Left renal cortex interstitium (tissue), 4 donors: ENCODE measurements at regions not wholly inside any gene's neighbourhood (a gene's known extent, or its start where the extent isn't known, plus 50 kb on each side); places are given as distances from the start of the nearest gene placed in this dataset.

ENCODE experiments used
- DNase-seq, 4 donors: peaks; one replicate each; pipeline ENCODE4 v3.0.0-alpha.2; 2013; ENCODE audit warnings: low read depth in 4 of 4, low spot score in 2 of 4, missing footprints in 1 of 4

DNA sequence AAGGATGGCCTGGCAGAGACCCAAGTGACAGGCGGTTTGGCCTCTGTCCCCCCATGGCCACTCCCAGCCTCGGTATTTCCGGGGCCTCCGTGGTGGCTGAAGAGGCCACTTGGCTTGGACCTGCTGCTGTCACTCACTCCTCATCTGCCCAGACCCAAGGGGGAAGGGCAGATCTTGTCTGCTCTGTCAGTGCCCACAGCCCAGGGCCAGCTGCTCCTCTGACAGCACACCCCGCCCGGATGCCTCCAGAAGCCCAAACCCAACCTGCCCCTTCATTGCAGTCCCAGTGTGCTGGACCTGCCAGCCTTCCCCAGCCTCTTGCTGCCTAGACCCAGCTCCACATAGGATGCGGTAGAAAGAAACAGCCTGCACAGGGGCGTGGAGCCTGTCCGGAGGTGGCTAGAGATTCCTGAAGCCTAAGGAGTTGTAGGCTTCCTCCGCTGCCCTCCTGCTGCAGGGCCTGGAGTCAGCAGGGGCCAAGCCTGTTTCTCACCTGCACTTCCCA, 52.0 kb downstream of the MAGEF1 start:
- DNase-seq, result no peak

DNA sequence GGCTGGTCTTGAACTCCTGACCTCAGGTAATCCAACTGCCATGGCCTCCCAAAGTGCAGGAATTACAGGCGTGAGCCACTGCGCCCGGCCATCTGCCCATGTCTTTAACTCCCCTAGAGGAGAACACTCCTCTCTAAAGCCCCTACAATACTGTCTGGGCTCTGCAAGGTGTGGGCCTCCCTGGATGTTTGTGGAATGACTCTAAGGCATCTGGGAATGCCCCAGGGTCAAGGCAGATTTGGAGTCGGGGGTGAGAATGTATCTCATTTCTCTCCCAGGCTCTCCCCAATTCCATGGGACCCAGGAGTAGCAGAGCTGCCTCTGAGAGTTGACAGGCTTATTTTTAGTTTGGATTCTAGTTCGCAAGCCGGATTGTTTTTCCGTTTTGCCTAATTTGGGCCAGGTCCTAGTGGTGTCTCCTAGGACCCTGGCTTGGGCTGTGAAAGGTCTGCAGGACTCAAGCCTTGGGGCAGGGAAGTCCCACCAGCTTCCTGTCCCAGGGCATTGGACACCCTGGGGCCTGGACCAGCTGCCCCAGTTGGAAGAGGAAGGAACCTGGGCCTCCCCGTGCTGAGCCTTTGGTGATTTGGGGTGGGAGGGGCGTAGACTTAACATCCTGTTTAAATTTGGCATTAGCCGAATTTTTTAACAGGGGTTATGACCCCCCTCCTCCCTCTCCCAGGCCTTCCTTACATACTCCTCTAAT, 53.5 kb downstream of the MAGEF1 start:
- no peak for DNase-seq

DNA sequence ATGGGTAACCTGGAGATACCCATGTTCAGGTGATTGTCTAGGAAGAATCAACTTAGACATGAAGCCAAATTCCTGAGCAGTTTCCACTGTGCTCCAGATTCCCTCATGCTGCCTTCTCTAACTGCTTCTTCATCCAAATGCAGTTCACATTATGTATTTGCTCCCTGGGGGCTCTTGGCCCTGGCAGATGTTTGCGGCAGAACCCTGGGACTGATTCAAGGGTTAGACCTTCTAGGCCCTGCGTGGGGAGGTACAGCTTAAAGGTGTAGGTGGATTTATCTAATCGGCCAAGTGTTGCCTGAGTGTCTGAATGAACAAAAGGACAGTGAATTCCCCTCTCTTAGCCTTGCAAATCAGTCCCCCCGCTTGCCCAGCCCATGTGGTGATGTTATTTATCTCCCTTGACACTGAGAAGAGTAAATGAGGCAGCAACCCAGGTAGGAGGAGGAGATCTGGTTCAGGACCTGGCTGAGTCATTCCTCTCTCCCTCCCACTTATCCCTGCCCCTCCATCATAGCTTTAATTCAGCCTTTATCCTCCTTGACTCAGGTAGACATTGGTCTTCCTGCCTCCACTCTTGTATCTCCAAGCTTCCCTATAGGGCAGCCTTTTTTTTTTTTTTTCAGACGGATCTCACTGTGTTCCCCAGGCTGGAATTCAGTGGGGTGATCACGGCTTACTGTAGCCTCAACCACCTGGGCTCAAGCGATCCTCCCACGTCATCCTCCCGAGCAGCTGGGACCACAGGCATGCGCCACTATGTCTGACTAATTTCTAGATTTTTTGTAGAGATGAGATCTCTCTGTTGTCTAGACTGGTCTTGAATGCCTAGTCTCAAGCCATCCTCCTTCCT, 54.8 kb downstream of the MAGEF1 start:
- DNase-seq, result no peak

DNA sequence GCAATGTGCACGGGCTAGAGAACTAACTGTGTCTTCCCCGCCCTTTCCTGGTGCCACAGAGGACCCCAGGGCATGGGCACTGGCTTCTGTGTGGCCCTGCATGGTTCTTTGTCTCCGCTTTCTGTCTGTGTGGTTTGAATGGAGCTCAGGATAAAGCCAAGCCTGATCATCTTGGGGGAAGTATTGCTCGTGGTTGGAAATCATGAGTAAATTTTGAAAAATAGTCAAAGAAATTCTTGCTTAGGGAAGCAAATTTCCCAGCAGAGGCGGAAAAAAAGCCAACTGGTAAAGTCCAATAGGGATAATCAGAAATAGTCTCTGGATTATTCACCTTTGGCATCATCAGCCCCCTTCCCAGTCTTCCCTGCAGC, 55.4 kb downstream of the MAGEF1 start:
- DNase-seq, result no peak

DNA sequence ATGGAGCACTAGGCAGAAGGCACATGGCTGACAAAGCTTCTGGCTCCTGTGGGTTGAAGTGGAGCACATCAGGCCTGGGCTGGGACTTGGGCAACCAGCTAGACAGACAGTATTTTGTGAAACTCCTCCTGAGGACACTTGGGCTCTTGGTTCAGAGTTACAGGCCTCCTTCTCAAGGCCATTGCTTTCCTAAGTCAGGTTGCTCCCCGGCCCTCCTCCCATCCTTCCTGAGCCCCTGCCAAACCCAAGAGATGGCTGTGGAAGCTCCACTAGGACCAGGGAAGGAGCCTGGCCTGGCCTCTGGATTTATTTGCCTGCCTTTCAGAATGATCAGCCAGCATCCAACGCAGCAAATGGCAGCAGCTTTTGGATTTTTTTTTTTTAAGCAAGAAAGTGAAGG, 56.3 kb downstream of the MAGEF1 start:
- DNase-seq, result no peak

DNA sequence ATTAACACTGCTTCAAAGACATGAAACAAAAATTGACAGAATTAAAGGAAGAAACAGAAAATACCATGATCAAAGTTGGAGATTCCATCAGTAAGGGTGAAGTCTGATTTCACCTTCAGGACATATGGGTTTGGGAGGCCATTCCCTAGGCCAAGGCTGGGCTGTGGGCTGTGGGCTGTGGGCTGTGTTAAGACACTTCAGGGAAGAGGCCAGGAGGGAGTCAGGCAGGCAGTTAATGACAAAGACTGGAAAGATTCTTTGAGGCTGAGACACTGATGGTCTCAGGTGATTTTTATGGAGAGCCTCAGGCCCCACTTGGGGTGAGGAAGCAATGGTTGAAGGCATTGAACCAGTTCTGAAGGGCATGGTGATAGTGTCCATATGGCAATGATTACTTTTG, 57.5 kb downstream of the MAGEF1 start:
- no peak for DNase-seq

- DNase-seq, result no peak
Observed at GRCh38 chr3:184652465-184652864, 59.4 kb downstream of the MAGEF1 start.

DNA sequence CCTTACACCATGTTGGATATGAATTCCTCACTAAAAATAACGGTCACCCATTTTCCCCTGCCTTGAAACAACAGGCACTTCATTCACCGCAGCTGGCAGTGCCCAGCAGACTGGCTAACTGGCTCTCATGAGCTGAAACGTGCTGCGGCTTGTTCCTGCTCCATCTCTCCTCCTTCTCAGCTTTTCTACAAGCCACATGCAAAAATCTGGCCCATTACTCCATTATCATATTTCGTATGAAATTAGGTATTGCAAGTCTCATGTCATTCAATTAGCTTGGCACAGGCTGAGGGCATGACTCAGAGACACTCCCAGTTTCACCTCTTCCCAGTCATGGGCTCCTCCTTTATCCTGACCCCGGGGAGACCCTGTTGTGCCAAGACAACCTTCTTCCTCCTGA, 60.0 kb downstream of the MAGEF1 start:
- no peak for DNase-seq

- DNase-seq, result peak in 2 of 4 donors; percentile 69 to 76
Observed at GRCh38 chr3:184648636-184649035, 63.2 kb downstream of the MAGEF1 start.

DNA sequence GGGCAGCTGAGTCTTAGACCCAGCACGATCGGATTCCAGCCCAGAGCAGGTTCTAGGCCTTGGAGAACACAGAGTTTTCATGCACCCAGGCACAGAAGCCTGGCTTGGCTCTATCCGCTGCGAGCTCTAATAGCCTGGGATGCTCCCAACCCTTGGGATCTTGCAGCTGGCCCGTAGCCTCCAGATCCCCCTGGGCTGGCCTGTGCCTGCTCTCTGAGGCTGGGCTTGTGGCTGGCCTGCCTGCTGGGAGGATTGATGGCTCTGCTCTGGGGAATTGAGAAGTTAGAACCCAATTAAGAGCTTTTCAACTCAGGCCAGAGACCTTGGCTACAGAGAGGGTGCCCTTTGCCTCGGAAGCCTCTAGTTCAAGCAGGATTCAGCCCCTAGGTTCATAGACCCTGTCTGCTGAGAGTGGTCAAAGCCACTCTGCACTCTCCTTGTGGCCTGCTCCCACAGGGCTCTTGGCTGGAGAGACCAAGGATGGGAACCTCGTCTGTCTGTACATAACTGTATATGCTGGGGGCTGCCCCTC, 64.4 kb downstream of the MAGEF1 start:
- DNase-seq, result no peak

GRCh38 chr3:184645336-184645735, 66.5 kb downstream of the MAGEF1 start:
- DNase-seq, result no peak

DNA sequence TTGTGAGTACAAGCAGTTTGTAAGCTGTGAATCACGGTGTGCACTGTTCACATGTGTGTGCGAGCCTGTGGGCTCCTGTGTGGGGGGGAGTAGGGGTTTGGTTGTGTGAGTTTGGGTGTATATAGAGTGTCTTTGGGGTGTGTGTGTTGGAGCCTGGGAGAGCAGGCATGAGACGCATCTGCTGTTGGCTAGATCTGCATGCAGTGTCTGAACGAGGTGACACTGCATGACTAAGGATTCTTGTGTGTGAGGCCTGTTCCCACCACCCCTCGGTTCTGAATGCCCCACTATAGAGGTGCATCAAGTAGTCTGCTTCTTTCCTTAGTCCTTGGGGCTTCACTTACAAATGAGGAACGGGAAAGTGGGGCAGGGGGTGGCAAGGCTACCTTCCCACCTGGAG, 68.4 kb downstream of the MAGEF1 start:
- no peak for DNase-seq

DNA sequence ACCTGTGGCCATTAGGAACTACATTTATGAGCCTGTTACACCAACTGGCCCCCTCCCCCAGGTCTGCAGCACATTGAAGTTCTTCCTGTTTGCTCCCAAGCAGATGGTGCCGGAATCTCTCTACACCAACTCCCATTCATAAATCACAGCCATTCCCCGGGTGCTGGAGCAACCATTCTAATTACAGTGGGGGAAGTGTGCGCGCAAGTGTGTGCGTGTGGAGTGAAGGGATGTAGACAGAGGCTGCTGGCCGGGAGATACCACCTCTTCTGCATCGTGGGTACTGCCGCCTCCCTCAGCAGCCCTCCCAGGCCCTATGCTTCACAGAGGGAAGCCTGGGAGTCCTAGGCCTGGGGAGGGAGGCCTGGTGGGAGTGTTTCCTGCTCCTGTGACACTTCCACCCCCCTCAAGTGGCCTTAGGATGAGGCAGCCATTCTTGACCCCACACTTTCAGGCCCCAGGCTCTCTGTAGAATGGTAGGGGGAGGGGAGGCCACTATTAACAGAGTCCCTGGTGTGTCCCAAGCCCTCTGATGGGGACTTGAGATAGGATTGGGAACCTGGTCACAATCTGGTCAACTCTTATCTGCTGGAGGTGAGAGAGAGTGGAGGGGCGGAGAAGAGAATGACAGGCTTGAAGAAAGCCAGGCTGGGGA, 69.1 kb downstream of the MAGEF1 start:
- DNase-seq, result peak in 2 of 4 donors; percentile 74 to 78

GRCh38 chr3:184641430-184641829, 70.4 kb downstream of the MAGEF1 start:
- no peak for DNase-seq

DNA sequence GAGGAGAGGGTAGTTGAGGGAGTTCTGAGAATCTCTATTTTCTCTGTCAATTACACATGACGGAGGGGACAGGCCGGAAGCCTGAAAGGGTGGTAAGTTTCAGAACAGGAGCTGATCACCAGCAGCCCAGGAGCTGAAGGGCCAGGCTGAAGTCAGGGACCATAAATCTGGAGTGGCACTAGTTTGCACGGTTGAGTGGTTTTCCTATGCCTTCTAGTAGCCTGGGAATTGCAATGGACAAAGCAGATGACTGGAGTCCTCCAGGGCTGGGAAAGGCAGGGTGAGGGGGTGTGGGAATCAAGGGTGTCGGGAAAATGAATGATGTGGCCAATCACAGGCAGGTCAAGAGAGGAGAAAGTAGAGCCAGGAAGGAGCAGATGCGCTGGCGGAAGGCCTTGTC, 72.5 kb downstream of the MAGEF1 start:
- DNase-seq, result peak in 3 of 4 donors; percentile 62 to 75 (median 72)

- DNase-seq, result no peak
Observed at GRCh38 chr3:184637705-184638104, 74.2 kb downstream of the MAGEF1 start.

DNA sequence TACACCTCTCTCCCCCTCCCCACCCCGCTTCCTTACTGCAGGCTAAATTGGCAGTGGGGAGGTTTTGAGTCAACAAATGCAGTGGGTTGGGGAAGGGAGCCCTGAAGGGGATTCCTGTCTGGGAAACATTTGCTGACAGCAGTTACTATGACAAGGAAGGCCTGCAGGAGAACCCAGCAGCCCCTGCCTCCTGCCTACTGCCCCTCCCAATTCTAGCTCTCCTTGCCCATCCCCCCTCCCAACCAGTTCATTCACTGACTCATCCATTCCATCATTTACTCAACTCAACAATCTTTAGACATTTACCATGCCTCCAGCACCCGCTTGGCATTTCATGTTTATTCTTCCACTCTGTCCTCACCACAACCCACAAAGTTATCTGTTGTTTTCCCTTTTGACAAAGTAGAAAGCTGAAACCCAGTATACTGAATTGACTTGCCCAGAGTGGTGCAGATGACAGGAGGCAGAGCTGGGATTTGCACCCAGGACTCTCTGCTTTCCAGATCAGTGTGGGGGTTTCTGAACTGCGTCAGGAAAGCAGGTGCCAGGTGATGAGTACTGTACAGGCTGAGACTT, 75.0 kb downstream of the MAGEF1 start:
- no peak for DNase-seq

DNA sequence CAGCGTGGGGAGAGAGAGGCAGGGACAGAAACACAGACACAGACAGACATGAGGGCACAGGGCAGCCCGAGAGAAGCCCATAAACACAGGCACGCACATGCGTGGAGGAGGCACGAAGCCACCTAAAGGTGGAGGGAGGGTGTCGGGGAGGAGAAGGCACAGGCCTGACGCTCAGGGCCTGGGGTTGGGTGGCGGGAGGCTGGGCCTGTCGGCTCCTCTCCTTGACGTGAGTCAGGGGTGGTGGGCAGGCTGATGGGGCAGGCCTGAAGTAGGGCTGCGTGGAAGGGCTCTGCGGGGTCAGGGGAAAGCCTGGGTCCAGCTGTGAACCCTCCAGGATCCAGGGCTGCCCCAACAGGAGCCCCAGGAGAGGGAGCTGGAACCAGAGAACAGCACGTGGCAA, 74.2 kb downstream of the EPHB3 start:
- DNase-seq, result no peak

DNA sequence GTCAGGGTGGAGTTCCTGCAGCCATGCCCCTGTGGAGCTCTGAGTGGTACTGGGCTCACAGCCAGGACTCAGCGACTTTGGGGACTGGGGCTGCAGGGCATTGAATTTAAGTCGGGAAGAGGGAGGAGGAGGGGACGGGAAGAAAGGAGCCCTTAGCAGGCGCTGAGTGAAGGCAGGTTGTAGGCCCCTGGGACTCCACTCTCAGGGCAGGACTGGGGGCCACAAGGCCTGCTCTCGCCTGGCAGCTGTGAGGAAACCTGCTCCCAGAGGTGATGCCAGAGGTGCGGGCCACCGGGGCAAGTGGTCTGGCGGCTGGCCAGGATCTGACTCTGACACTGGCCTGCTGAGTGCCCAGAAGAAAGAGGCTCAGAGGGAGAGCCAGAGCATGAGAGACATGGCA, 73.5 kb downstream of the EPHB3 start:
- no peak for DNase-seq

GRCh38 chr3:184633237-184633579, 71.6 kb downstream of the EPHB3 start:
- DNase-seq, result no peak
